ENCODE measurements at regions not wholly inside any gene's neighbourhood (a gene's known extent, or its start where the extent isn't known, plus 50 kb on each side); places are given as distances from the start of the nearest gene placed in this dataset.

GRCh38 chr20:41716911-41717310 lies 98.7 kb upstream of the CHD6 start:
- H3K4me1 Mint-ChIP-seq: no peaks in the 10 kb centered on the region
- no peaks in the 10 kb centered on the region for H3K9me3 ChIP-seq (ENCODE audit: control insufficient read depth, low read length)
- H3K4me3 ChIP-seq (ENCODE audit: low read length): no peak overlapping the region
- no peak for TF ChIP-seq CTCF (conservative IDR thresholded peaks at IDR 0.05)
- H3K27me3 ChIP-seq (ENCODE audit: control insufficient read depth, insufficient read depth, low read length, poor library complexity, severe bottlenecking): no peaks in the 10 kb centered on the region
- H3K27ac Mint-ChIP-seq: no peak overlapping the region
- H3K9me3 Mint-ChIP-seq: no peaks in the 10 kb centered on the region
- H3K36me3 Mint-ChIP-seq (ENCODE audit: low read depth): no peaks in the 10 kb centered on the region
- H3K4me3 Mint-ChIP-seq: no peak overlapping the region
- H3K4me1 ChIP-seq (ENCODE audit: control insufficient read depth, insufficient read depth, low read length): no peaks in the 10 kb centered on the region
- H3K27me3 Mint-ChIP-seq (ENCODE audit: insufficient read depth): no peaks in the 10 kb centered on the region
- no peaks in the 10 kb centered on the region for H3K36me3 ChIP-seq (ENCODE audit: control insufficient read depth, insufficient read depth, low read length)
- no peak overlapping the region for H3K27ac ChIP-seq (ENCODE audit: low read depth, low read length)
- no peak for DNase-seq
- no peak overlapping the region for H3K9ac ChIP-seq (ENCODE audit: extremely low read depth, low read length, poor library complexity, severe bottlenecking)

- WGBS, 2 experiments (ENCODE audit: insufficient coverage in 1 of 2, insufficient read length in 1 of 2): 60 to 80% methylated on average over 1 to 2 of the region's 3 CpGs
- H3K9me3 Mint-ChIP-seq: no peaks in the 10 kb centered on the region
These were observed 98.3 kb upstream of the CHD6 start for GRCh38 chr20:41716436-41716835.

GRCh38 chr20:41715526-41715925 lies 97.3 kb upstream of the CHD6 start:
- Histone ChIP-seq H3K4me3 (ENCODE audit: low read length) (no peak overlapping the region), H3K4me1 (ENCODE audit: control insufficient read depth, insufficient read depth, low read length) (no peaks in the 10 kb centered on the region), H3K27me3 (ENCODE audit: control insufficient read depth, insufficient read depth, low read length, poor library complexity, severe bottlenecking) (no peaks in the 10 kb centered on the region), H3K27ac (ENCODE audit: low read depth, low read length) (no peak overlapping the region), H3K9ac (ENCODE audit: extremely low read depth, low read length, poor library complexity, severe bottlenecking) (no peak overlapping the region), H3K9me3 (ENCODE audit: control insufficient read depth, low read length) (no peaks in the 10 kb centered on the region), H3K36me3 (ENCODE audit: control insufficient read depth, insufficient read depth, low read length) (no peaks in the 10 kb centered on the region)
- DNase-seq: no peak
- H3K36me3 Mint-ChIP-seq (ENCODE audit: low read depth): no peaks in the 10 kb centered on the region
- 93% methylated on average over 1 of the region's 1 CpG; no CpG with 5 or more reads in 1 of the 2 experiments for WGBS, 2 experiments (ENCODE audit: insufficient coverage in 1 of 2, insufficient read length in 1 of 2)
- no peak for TF ChIP-seq CTCF (conservative IDR thresholded peaks at IDR 0.05)
- H3K4me1 Mint-ChIP-seq: no peaks in the 10 kb centered on the region
- H3K27me3 Mint-ChIP-seq (ENCODE audit: insufficient read depth): no peaks in the 10 kb centered on the region
- H3K27ac Mint-ChIP-seq: no peak overlapping the region
- no peaks in the 10 kb centered on the region for H3K9me3 Mint-ChIP-seq
- no peak overlapping the region for H3K4me3 Mint-ChIP-seq

More at GRCh38 chr20:41716436-41716835, 98.3 kb upstream of the CHD6 start:
- Histone ChIP-seq H3K27me3 (ENCODE audit: control insufficient read depth, insufficient read depth, low read length, poor library complexity, severe bottlenecking) (no peaks in the 10 kb centered on the region), H3K9ac (ENCODE audit: extremely low read depth, low read length, poor library complexity, severe bottlenecking) (no peak overlapping the region), H3K36me3 (ENCODE audit: control insufficient read depth, insufficient read depth, low read length) (no peaks in the 10 kb centered on the region), H3K4me3 (ENCODE audit: low read length) (no peak overlapping the region), H3K9me3 (ENCODE audit: control insufficient read depth, low read length) (no peaks in the 10 kb centered on the region), H3K27ac (ENCODE audit: low read depth, low read length) (no peak overlapping the region), H3K4me1 (ENCODE audit: control insufficient read depth, insufficient read depth, low read length) (no peaks in the 10 kb centered on the region)
- TF ChIP-seq CTCF (conservative IDR thresholded peaks at IDR 0.05): no peak
- H3K27me3 Mint-ChIP-seq (ENCODE audit: insufficient read depth): no peaks in the 10 kb centered on the region
- no peak overlapping the region for H3K4me3 Mint-ChIP-seq
- H3K4me1 Mint-ChIP-seq: no peaks in the 10 kb centered on the region
- no peak for DNase-seq
- H3K36me3 Mint-ChIP-seq (ENCODE audit: low read depth): no peaks in the 10 kb centered on the region
- H3K27ac Mint-ChIP-seq: no peak overlapping the region

Data from endodermal cell (in vitro differentiated cells).